ENCODE measurements at regions not wholly inside any gene's neighbourhood (a gene's known extent, or its start where the extent isn't known, plus 50 kb on each side); places are given as distances from the start of the nearest gene placed in this dataset.

DNA sequence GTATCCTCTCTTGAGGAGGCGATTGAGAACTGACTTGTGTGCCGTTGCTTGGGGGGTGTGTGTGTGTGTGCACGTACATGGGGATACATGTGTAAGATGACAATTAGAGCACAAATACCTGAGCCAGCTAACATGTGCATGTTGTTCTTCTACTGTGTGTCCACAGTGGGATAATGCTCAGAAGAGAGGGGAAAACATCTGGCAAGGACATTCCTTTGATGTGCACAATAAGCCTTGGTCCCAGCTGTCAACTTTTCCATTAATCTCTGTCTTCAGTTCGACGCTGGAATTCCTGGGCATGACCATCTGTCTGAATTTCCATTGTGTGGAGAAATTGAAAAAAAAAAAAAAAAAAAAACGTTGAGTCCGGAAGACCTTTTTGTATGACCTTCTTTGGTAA, 592.0 kb upstream of the GALNTL6 start:
- TF ChIP-seq EZH2 (IDR thresholded peaks at IDR 0.05; ENCODE audit: low read length, unreplicated experiment) (no peak), EZH2phosphoT487 (IDR thresholded peaks at IDR 0.05; ENCODE audit: borderline replicate concordance, low read length) (no peak)
- TF ChIP-seq, protein P1, sequence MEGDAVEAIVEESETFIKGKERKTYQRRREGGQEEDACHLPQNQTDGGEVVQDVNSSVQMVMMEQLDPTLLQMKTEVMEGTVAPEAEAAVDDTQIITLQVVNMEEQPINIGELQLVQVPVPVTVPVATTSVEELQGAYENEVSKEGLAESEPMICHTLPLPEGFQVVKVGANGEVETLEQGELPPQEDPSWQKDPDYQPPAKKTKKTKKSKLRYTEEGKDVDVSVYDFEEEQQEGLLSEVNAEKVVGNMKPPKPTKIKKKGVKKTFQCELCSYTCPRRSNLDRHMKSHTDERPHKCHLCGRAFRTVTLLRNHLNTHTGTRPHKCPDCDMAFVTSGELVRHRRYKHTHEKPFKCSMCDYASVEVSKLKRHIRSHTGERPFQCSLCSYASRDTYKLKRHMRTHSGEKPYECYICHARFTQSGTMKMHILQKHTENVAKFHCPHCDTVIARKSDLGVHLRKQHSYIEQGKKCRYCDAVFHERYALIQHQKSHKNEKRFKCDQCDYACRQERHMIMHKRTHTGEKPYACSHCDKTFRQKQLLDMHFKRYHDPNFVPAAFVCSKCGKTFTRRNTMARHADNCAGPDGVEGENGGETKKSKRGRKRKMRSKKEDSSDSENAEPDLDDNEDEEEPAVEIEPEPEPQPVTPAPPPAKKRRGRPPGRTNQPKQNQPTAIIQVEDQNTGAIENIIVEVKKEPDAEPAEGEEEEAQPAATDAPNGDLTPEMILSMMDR (conservative IDR thresholded peaks at IDR 0.05; ENCODE audit: low read depth, low read length), result no peak
